GM12891 (cell line): ENCODE measurements at regions not wholly inside any gene's neighbourhood (a gene's known extent, or its start where the extent isn't known, plus 50 kb on each side); places are given as distances from the start of the nearest gene placed in this dataset.

Experiments
- PAX5 ChIP-seq: IDR thresholded peaks from 2 replicates; pipeline ENCODE4 v1.6.1; 2011; ENCODE audit warnings: low read length, moderate library complexity, mild to moderate bottlenecking; ENCODE audit not compliant: insufficient read depth, severe bottlenecking
- POLR2A ChIP-seq: IDR thresholded peaks from 2 replicates; pipeline ENCODE4 v1.6.1; 2011; ENCODE audit warnings: low read depth, low read length, control low read depth
- POLR2AphosphoS5 ChIP-seq: IDR thresholded peaks from 2 replicates; pipeline ENCODE4 v1.6.1; 2011; ENCODE audit warnings: low read depth, low read length, control low read depth
- POU2F2 ChIP-seq: IDR thresholded peaks from 2 replicates; pipeline ENCODE4 v1.6.1; 2011; ENCODE audit warnings: low read depth, mild to moderate bottlenecking, control low read depth, low read length, moderate library complexity
- SPI1 ChIP-seq: IDR thresholded peaks from 2 replicates; pipeline ENCODE4 v1.6.1; 2011; ENCODE audit warnings: low read depth, low read length, control low read depth
- TAF1 ChIP-seq: IDR thresholded peaks from 2 replicates; pipeline ENCODE4 v1.6.1; 2011; ENCODE audit warnings: low read depth, low read length, control low read depth

- TF ChIP-seq POLR2A (no peak), TAF1 (no peak), PAX5 (no peak), POLR2AphosphoS5 (no peak), SPI1 (no peak), POU2F2 (no peak)
These were observed 204.2 kb upstream of the RASGEF1B start for GRCh38 chr4:81675791-81676393.
